ENCODE measurements at regions not wholly inside any gene's neighbourhood (a gene's known extent, or its start where the extent isn't known, plus 50 kb on each side); places are given as distances from the start of the nearest gene placed in this dataset.
"Not testable (repeated sequence)": the region's sequence is repeated elsewhere in the genome, so short reads cannot be mapped to it uniquely, and the experiment has no call there.

GRCh38 chr2:111559301-111559700, 324.7 kb downstream of the ANAPC1 start:
- DNase-seq; in situ Hi-C loops (cut with MboI; ENCODE audit: low pct_unique_long_range_greater_than_20kb, low sequenced_read_pairs): not testable (repeated sequence)

GRCh38 chr2:111559814-111560213, 324.2 kb downstream of the ANAPC1 start:
- in situ Hi-C loops (cut with MboI; ENCODE audit: low pct_unique_long_range_greater_than_20kb, low sequenced_read_pairs); DNase-seq: not testable (repeated sequence)

- DNase-seq; in situ Hi-C loops (cut with MboI; ENCODE audit: low pct_unique_long_range_greater_than_20kb, low sequenced_read_pairs): not testable (repeated sequence)
Measured at GRCh38 chr2:111566068-111566467, 317.9 kb downstream of the ANAPC1 start.

GRCh38 chr2:111567233-111567632, 316.8 kb downstream of the ANAPC1 start:
- in situ Hi-C loops (cut with MboI; ENCODE audit: low pct_unique_long_range_greater_than_20kb, low sequenced_read_pairs); DNase-seq: not testable (repeated sequence)

- peak; percentile 9 for DNase-seq
- in situ Hi-C loops (cut with MboI; ENCODE audit: low pct_unique_long_range_greater_than_20kb, low sequenced_read_pairs), result not testable (repeated sequence)
Measured at GRCh38 chr2:111569356-111570199, 314.4 kb downstream of the ANAPC1 start.

GRCh38 chr2:111570300-111571114, 313.5 kb downstream of the ANAPC1 start:
- in situ Hi-C loops (cut with MboI; ENCODE audit: low pct_unique_long_range_greater_than_20kb, low sequenced_read_pairs), result not testable (repeated sequence)
- DNase-seq, result peak; percentile 12

- DNase-seq; in situ Hi-C loops (cut with MboI; ENCODE audit: low pct_unique_long_range_greater_than_20kb, low sequenced_read_pairs): not testable (repeated sequence)
Measured at GRCh38 chr2:111574803-111575202, 309.2 kb downstream of the ANAPC1 start.

- in situ Hi-C loops (cut with MboI; ENCODE audit: low pct_unique_long_range_greater_than_20kb, low sequenced_read_pairs); DNase-seq: not testable (repeated sequence)
Measured at GRCh38 chr2:111577154-111577885, 306.7 kb downstream of the ANAPC1 start.

- peak; percentile 9 for DNase-seq
- in situ Hi-C loops (cut with MboI; ENCODE audit: low pct_unique_long_range_greater_than_20kb, low sequenced_read_pairs), result not testable (repeated sequence)
Measured at GRCh38 chr2:111579500-111580134, 304.4 kb downstream of the ANAPC1 start.

- in situ Hi-C loops (cut with MboI; ENCODE audit: low pct_unique_long_range_greater_than_20kb, low sequenced_read_pairs); DNase-seq: not testable (repeated sequence)
Measured at GRCh38 chr2:111580616-111581015, 303.4 kb downstream of the ANAPC1 start.

- DNase-seq; in situ Hi-C loops (cut with MboI; ENCODE audit: low pct_unique_long_range_greater_than_20kb, low sequenced_read_pairs): not testable (repeated sequence)
Measured at GRCh38 chr2:111582090-111582489, 301.9 kb downstream of the ANAPC1 start.

GRCh38 chr2:111583480-111583879, 300.5 kb downstream of the ANAPC1 start:
- DNase-seq; in situ Hi-C loops (cut with MboI; ENCODE audit: low pct_unique_long_range_greater_than_20kb, low sequenced_read_pairs): not testable (repeated sequence)

- in situ Hi-C loops (cut with MboI; ENCODE audit: low pct_unique_long_range_greater_than_20kb, low sequenced_read_pairs); DNase-seq: not testable (repeated sequence)
Measured at GRCh38 chr2:111584540-111584939, 299.5 kb downstream of the ANAPC1 start.

- DNase-seq; in situ Hi-C loops (cut with MboI; ENCODE audit: low pct_unique_long_range_greater_than_20kb, low sequenced_read_pairs): not testable (repeated sequence)
Measured at GRCh38 chr2:111584950-111585349, 299.0 kb downstream of the ANAPC1 start.

GRCh38 chr2:111586014-111586413, 298.0 kb downstream of the ANAPC1 start:
- in situ Hi-C loops (cut with MboI; ENCODE audit: low pct_unique_long_range_greater_than_20kb, low sequenced_read_pairs); DNase-seq: not testable (repeated sequence)

GRCh38 chr2:111595072-111595471, 288.9 kb downstream of the ANAPC1 start:
- DNase-seq; in situ Hi-C loops (cut with MboI; ENCODE audit: low pct_unique_long_range_greater_than_20kb, low sequenced_read_pairs): not testable (repeated sequence)

GRCh38 chr2:111596808-111597705, 286.9 kb downstream of the ANAPC1 start:
- DNase-seq; in situ Hi-C loops (cut with MboI; ENCODE audit: low pct_unique_long_range_greater_than_20kb, low sequenced_read_pairs): not testable (repeated sequence)

GRCh38 chr2:111598944-111599343, 285.0 kb downstream of the ANAPC1 start:
- DNase-seq; in situ Hi-C loops (cut with MboI; ENCODE audit: low pct_unique_long_range_greater_than_20kb, low sequenced_read_pairs): not testable (repeated sequence)
